Mesenchymal stem cell (in vitro differentiated cells and primary cell): ENCODE measurements at regions not wholly inside any gene's neighbourhood (a gene's known extent, or its start where the extent isn't known, plus 50 kb on each side); places are given as distances from the start of the nearest gene placed in this dataset.

Experiments used
- DNase-seq: peaks from one replicate; pipeline ENCODE4 v3.0.0-alpha.2; 2013
- H2AFZ ChIP-seq: one replicate; pipeline ENCODE4 v1.6.1; 2013; ENCODE audit warnings: low read depth, mild to moderate bottlenecking, control low read depth, inconsistent platforms, low read length, moderate library complexity
- H2AK5ac ChIP-seq: 2 replicates; pipeline ENCODE4 v1.6.1; 2013; ENCODE audit warnings: low read length, moderate library complexity, mild to moderate bottlenecking, inconsistent platforms; ENCODE audit not compliant: severe bottlenecking
- H2BK120ac ChIP-seq: one replicate; pipeline ENCODE4 v1.6.1; 2013; ENCODE audit warnings: low read depth, mild to moderate bottlenecking, inconsistent platforms, low read length, moderate library complexity
- H2BK12ac ChIP-seq, 2 experiments: one replicate each; pipeline ENCODE4 v1.6.1; 2013; ENCODE audit warnings: inconsistent platforms in 2 of 2, low read length in 2 of 2, mild to moderate bottlenecking in 2 of 2, moderate library complexity in 2 of 2, control low read depth in 1 of 2
- H2BK15ac ChIP-seq: one replicate; pipeline ENCODE4 v1.6.1; 2013; ENCODE audit warnings: mild to moderate bottlenecking, low read depth, inconsistent platforms; ENCODE audit not compliant: poor library complexity, severe bottlenecking
- H2BK5ac ChIP-seq: 2 replicates; pipeline ENCODE4 v1.6.1; 2013; ENCODE audit warnings: low read depth, mild to moderate bottlenecking, low read length, control low read depth, inconsistent platforms; ENCODE audit not compliant: poor library complexity, severe bottlenecking
- H3K14ac ChIP-seq, 2 experiments: one replicate each; pipeline ENCODE4 v1.6.1; 2013; ENCODE audit warnings: inconsistent platforms in 2 of 2, low read length in 2 of 2, control low read depth in 1 of 2, mild to moderate bottlenecking in 1 of 2, moderate library complexity in 1 of 2
- H3K18ac ChIP-seq, 2 experiments: one replicate each; pipeline ENCODE4 v1.6.1; 2013; ENCODE audit warnings: inconsistent platforms in 2 of 2, low read length in 2 of 2, control low read depth in 1 of 2, low read depth in 1 of 2, mild to moderate bottlenecking in 1 of 2
- H3K23ac ChIP-seq, 2 experiments: one replicate each; pipeline ENCODE4 v1.6.1; 2013; ENCODE audit warnings: inconsistent platforms in 2 of 2, low read length in 2 of 2, mild to moderate bottlenecking in 2 of 2, moderate library complexity in 2 of 2, control low read depth in 1 of 2
- H3K27ac ChIP-seq: 2 replicates; pipeline ENCODE4 v1.5.1; 2013; ENCODE audit warnings: mild to moderate bottlenecking, moderate library complexity, low read length, control low read depth, inconsistent platforms; ENCODE audit not compliant: poor library complexity, severe bottlenecking
- H3K27me3 ChIP-seq, 2 experiments: 2 replicates each; pipeline versions ENCODE4 v1.6.1 to v1.7.0; 2013; ENCODE audit warnings: low read length in 2 of 2, mild to moderate bottlenecking in 2 of 2, moderate library complexity in 2 of 2, control low read depth in 1 of 2, inconsistent platforms in 1 of 2; ENCODE audit not compliant: control insufficient read depth in 1 of 2, insufficient read depth in 1 of 2
- H3K36me3 ChIP-seq, 2 experiments: 2 replicates each; pipeline versions ENCODE4 v1.6.1 to v1.7.0; 2013; ENCODE audit warnings: low read length in 2 of 2, control low read depth in 1 of 2, inconsistent platforms in 1 of 2, low read depth in 1 of 2, mild to moderate bottlenecking in 1 of 2; ENCODE audit not compliant: insufficient read depth in 2 of 2, control insufficient read depth in 1 of 2
- H3K4ac ChIP-seq, 2 experiments: one replicate each; pipeline ENCODE4 v1.6.1; 2013; ENCODE audit warnings: inconsistent platforms in 2 of 2, low read length in 2 of 2, mild to moderate bottlenecking in 2 of 2, moderate library complexity in 2 of 2, control low read depth in 1 of 2, low read depth in 1 of 2
- H3K4me1 ChIP-seq: 2 replicates; pipeline ENCODE4 v1.6.1; 2013; ENCODE audit warnings: low read depth, low read length, control low read depth; ENCODE audit not compliant: control insufficient read depth, insufficient read depth
- H3K4me2 ChIP-seq: 2 replicates; pipeline ENCODE4 v1.6.1; 2013; ENCODE audit warnings: low read length, mild to moderate bottlenecking, inconsistent platforms; ENCODE audit not compliant: poor library complexity, severe bottlenecking
- H3K4me3 ChIP-seq, 2 experiments: 2 replicates each; pipeline versions ENCODE4 v1.5.1 to v1.7.0; 2013; ENCODE audit warnings: low read length in 2 of 2, mild to moderate bottlenecking in 2 of 2, control low read depth in 1 of 2, low read depth in 1 of 2; ENCODE audit not compliant: insufficient read depth in 1 of 2
- H3K79me1 ChIP-seq: replicated peaks from 2 replicates; pipeline ENCODE4 v1.6.1; 2013; ENCODE audit warnings: mild to moderate bottlenecking, control low read depth, low read length, inconsistent platforms; ENCODE audit not compliant: poor library complexity, severe bottlenecking
- H3K9ac ChIP-seq: 2 replicates; pipeline ENCODE4 v1.7.0; 2013; ENCODE audit warnings: mild to moderate bottlenecking, low read length, moderate library complexity
- H3K9me3 ChIP-seq: 2 replicates; pipeline ENCODE4 v1.7.0; 2013; ENCODE audit warnings: mild to moderate bottlenecking, low read length; ENCODE audit not compliant: control insufficient read depth
- H4K8ac ChIP-seq: one replicate; pipeline ENCODE4 v1.6.1; 2013; ENCODE audit warnings: inconsistent platforms, mild to moderate bottlenecking, low read length, moderate library complexity
- H4K91ac ChIP-seq: one replicate; pipeline ENCODE4 v1.6.1; 2013; ENCODE audit warnings: mild to moderate bottlenecking, low read length, inconsistent platforms
- WGBS: methylation state at CpG from one replicate; pipeline ENCODE4 v1.1.7; 2013; ENCODE audit warnings: mixed read lengths; 5-methylcytosine and 5-hydroxymethylcytosine counted together

DNA sequence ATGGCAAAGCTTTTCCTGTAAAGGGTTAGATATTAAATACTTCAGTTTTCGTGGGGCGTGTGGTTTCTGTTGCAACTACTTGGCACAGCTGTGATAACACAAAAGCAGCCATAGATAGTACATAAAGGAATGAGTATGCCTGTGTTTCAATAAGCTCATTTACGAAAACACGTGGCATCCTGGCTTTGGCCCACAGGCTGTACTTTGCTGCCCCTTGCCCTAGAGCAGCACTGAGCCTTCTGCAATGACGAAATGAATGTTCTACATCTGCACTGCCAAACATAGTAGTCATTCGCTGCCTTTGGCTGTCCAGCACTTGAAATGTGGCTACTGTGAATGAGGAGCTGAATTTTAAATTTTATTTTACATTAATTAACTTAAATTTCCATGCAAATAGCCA lies 376.2 kb upstream of the TPK1 start:
- H3K27ac ChIP-seq, result no peak overlapping the region
- H3K9me3 ChIP-seq, result peaks cover 7% of the 10 kb centered on the region
- no peak for DNase-seq
- no peak overlapping the region for H2AFZ ChIP-seq
- no peaks in the 10 kb centered on the region for H3K27me3 ChIP-seq
- no peak overlapping the region for H2BK15ac ChIP-seq
- 73% methylated on average over 5 of the region's 6 CpGs for WGBS
- H4K91ac ChIP-seq, result no peak overlapping the region
- H3K4me1 ChIP-seq, result no peaks in the 10 kb centered on the region
- H3K9ac ChIP-seq, result no peak overlapping the region
- no peaks in the 10 kb centered on the region for H3K36me3 ChIP-seq
- no peak overlapping the region for H2BK120ac ChIP-seq
- no peak overlapping the region for H3K4me3 ChIP-seq
- no peak overlapping the region for H3K23ac ChIP-seq
- H3K14ac ChIP-seq, result no peak overlapping the region
- no peak overlapping the region for H3K4me2 ChIP-seq
- no peak overlapping the region for H3K18ac ChIP-seq
- no peak overlapping the region for H2BK5ac ChIP-seq
- H3K79me1 ChIP-seq, result no peaks in the 10 kb centered on the region
- H3K4ac ChIP-seq, result no peak overlapping the region
- no peak overlapping the region for H4K8ac ChIP-seq
- no peak overlapping the region for H2BK12ac ChIP-seq
- no peak overlapping the region for H2AK5ac ChIP-seq

GRCh38 chr7:145211211-145211610 lies 375.4 kb upstream of the TPK1 start:
- H3K4me1 ChIP-seq, result no peaks in the 10 kb centered on the region
- no peak overlapping the region for H3K4me2 ChIP-seq
- H3K27ac ChIP-seq, result no peak overlapping the region
- H3K4me3 ChIP-seq, result no peak overlapping the region
- no peak overlapping the region for H3K18ac ChIP-seq
- no peaks in the 10 kb centered on the region for H3K36me3 ChIP-seq
- 81% methylated on average over 1 of the region's 2 CpGs for WGBS
- H3K27me3 ChIP-seq, result no peaks in the 10 kb centered on the region
- H4K91ac ChIP-seq, result no peak overlapping the region
- no peak overlapping the region for H2BK5ac ChIP-seq
- no peak overlapping the region for H3K4ac ChIP-seq
- no peaks in the 10 kb centered on the region for H3K79me1 ChIP-seq
- H2BK15ac ChIP-seq, result no peak overlapping the region
- H3K23ac ChIP-seq, result no peak overlapping the region
- no peak overlapping the region for H3K9ac ChIP-seq
- H3K9me3 ChIP-seq, result peaks cover 4% of the 10 kb centered on the region
- no peak for DNase-seq
- no peak overlapping the region for H4K8ac ChIP-seq
- H2BK12ac ChIP-seq, result no peak overlapping the region
- H2AK5ac ChIP-seq, result no peak overlapping the region
- no peak overlapping the region for H2AFZ ChIP-seq
- no peak overlapping the region for H3K14ac ChIP-seq
- no peak overlapping the region for H2BK120ac ChIP-seq

DNA sequence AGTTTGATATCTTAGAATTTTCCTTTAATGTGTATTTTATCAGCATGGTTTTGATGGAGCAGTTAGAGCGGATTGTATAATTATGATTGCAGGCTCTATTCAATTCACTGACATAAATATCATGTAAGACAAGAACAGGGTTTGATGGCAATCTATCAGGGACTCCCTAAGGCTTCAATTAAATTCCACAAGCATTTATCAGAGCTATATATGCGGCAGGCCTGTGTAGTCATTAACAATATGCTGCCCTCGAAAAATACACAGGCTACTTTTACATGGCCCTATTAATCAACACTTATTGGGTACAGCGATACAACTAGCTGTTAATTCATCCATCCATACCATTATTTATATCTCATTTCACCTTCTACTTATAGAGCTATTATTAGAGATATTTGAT lies 358.1 kb upstream of the TPK1 start:
- Histone ChIP-seq H3K18ac (no peak overlapping the region), H3K14ac (no peak overlapping the region), H3K36me3 (no peaks in the 10 kb centered on the region), H3K23ac (no peak overlapping the region), H2BK5ac (no peak overlapping the region), H2AFZ (no peak overlapping the region), H3K4me3 (no peak overlapping the region), H3K9ac (no peak overlapping the region), H4K91ac (no peak overlapping the region), H3K4ac (no peak overlapping the region), H3K9me3 (peaks cover 4% of the 10 kb centered on the region), H3K4me1 (no peaks in the 10 kb centered on the region), H2BK120ac (no peak overlapping the region), H3K27ac (no peak overlapping the region), H2AK5ac (no peak overlapping the region), H3K79me1 (no peaks in the 10 kb centered on the region), H2BK15ac (no peak overlapping the region), H2BK12ac (no peak overlapping the region), H3K27me3 (no peaks in the 10 kb centered on the region), H4K8ac (no peak overlapping the region), H3K4me2 (no peak overlapping the region)
- 57% methylated on average over 2 of the region's 4 CpGs for WGBS
- DNase-seq, result no peak

- Histone ChIP-seq H2AFZ (no peak overlapping the region), H3K4me2 (no peak overlapping the region), H3K9me3 (peaks cover 13% of the 10 kb centered on the region), H3K27me3 (no peaks in the 10 kb centered on the region), H3K36me3 (no peaks in the 10 kb centered on the region), H3K4me3 (no peak overlapping the region), H3K14ac (no peak overlapping the region), H2BK12ac (no peak overlapping the region), H2BK120ac (no peak overlapping the region), H3K9ac (no peak overlapping the region), H3K23ac (no peak overlapping the region), H4K8ac (no peak overlapping the region), H2AK5ac (no peak overlapping the region), H3K4me1 (no peaks in the 10 kb centered on the region), H3K27ac (no peak overlapping the region), H2BK15ac (no peak overlapping the region), H2BK5ac (no peak overlapping the region), H3K18ac (no peak overlapping the region), H3K79me1 (no peaks in the 10 kb centered on the region), H3K4ac (no peak overlapping the region), H4K91ac (no peak overlapping the region)
- no CpG with 5 or more reads among the region's 2 CpGs for WGBS
- DNase-seq, result no peak
Measured at GRCh38 chr7:145184956-145185355, 349.1 kb upstream of the TPK1 start.
